Progenitor cell of endocrine pancreas (in vitro differentiated cells): ENCODE measurements at regions not wholly inside any gene's neighbourhood (a gene's known extent, or its start where the extent isn't known, plus 50 kb on each side); places are given as distances from the start of the nearest gene placed in this dataset.

ENCODE experiments used
- DNase-seq: peaks from one replicate; pipeline ENCODE4 v3.0.0; 2021; ENCODE audit warnings: low spot score; ENCODE audit not compliant: unreplicated experiment
- H3K27ac Mint-ChIP-seq: 2 replicates; pipeline ENCODE4 v1.8.0; 2021; ENCODE audit warnings: mild to moderate bottlenecking, moderate library complexity, mixed read lengths
- H3K27me3 Mint-ChIP-seq: 2 replicates; pipeline ENCODE4 v1.8.0; 2021; ENCODE audit warnings: mixed read lengths
- H3K36me3 Mint-ChIP-seq: 2 replicates; pipeline ENCODE4 v1.8.0; 2022; ENCODE audit warnings: mixed read lengths; ENCODE audit not compliant: insufficient read depth
- H3K4me1 Mint-ChIP-seq: 2 replicates; pipeline ENCODE4 v1.8.0; 2021; ENCODE audit warnings: low read depth, mixed read lengths
- H3K4me3 Mint-ChIP-seq: 2 replicates; pipeline ENCODE4 v1.8.0; 2021; ENCODE audit warnings: low read depth, mild to moderate bottlenecking, moderate library complexity, mixed read lengths
- H3K9me3 Mint-ChIP-seq: 2 replicates; pipeline ENCODE4 v1.8.0; 2021; ENCODE audit warnings: low read depth, mixed read lengths
- CTCF ChIP-seq: fragments of 200-600 bp; sonication (generic); IDR thresholded peaks from one replicate; pipeline ENCODE4 v1.5.0; 2021; ENCODE audit warnings: antibody characterized with exemption, mild to moderate bottlenecking; ENCODE audit not compliant: unreplicated experiment

- no peaks in the 10 kb centered on the region for H3K36me3 Mint-ChIP-seq
- H3K4me3 Mint-ChIP-seq: no peak overlapping the region
- H3K27ac Mint-ChIP-seq: no peak overlapping the region
- no peaks in the 10 kb centered on the region for H3K4me1 Mint-ChIP-seq
- no peaks in the 10 kb centered on the region for H3K9me3 Mint-ChIP-seq
- H3K27me3 Mint-ChIP-seq: peaks cover 8% of the 10 kb centered on the region
- no peak for DNase-seq
- no peak for TF ChIP-seq CTCF
Observed at GRCh38 chr2:19751631-19752030, 150.2 kb downstream of the TTC32 start.

- Mint-ChIP-seq H3K27ac (no peak overlapping the region), H3K36me3 (no peaks in the 10 kb centered on the region), H3K27me3 (peaks cover 8% of the 10 kb centered on the region), H3K9me3 (no peaks in the 10 kb centered on the region), H3K4me3 (no peak overlapping the region), H3K4me1 (no peaks in the 10 kb centered on the region)
- no peak for DNase-seq
- TF ChIP-seq CTCF: no peak
Observed at GRCh38 chr2:19750136-19750535, 151.6 kb downstream of the TTC32 start.

GRCh38 chr2:19749507-19749836 lies 152.3 kb downstream of the TTC32 start:
- H3K36me3 Mint-ChIP-seq: no peaks in the 10 kb centered on the region

GRCh38 chr2:19748711-19749506 lies 152.9 kb downstream of the TTC32 start:
- no peak for TF ChIP-seq CTCF

More at GRCh38 chr2:19749507-19749836, 152.3 kb downstream of the TTC32 start:
- Mint-ChIP-seq H3K4me1 (no peaks in the 10 kb centered on the region), H3K27me3 (peaks cover 8% of the 10 kb centered on the region), H3K9me3 (no peaks in the 10 kb centered on the region), H3K27ac (no peak overlapping the region), H3K4me3 (no peak overlapping the region)
- no peak for TF ChIP-seq CTCF
- DNase-seq: no peak

GRCh38 chr2:19748073-19748375 lies 153.8 kb downstream of the TTC32 start:
- peaks cover 4% of the 10 kb centered on the region for H3K27me3 Mint-ChIP-seq
- H3K27ac Mint-ChIP-seq: no peak overlapping the region
- H3K4me3 Mint-ChIP-seq: no peak overlapping the region
- H3K4me1 Mint-ChIP-seq: no peaks in the 10 kb centered on the region
- no peaks in the 10 kb centered on the region for H3K9me3 Mint-ChIP-seq
- no peaks in the 10 kb centered on the region for H3K36me3 Mint-ChIP-seq
- TF ChIP-seq CTCF: no peak
- no peak for DNase-seq

More at GRCh38 chr2:19748711-19749506, 152.9 kb downstream of the TTC32 start:
- H3K9me3 Mint-ChIP-seq: no peaks in the 10 kb centered on the region
- no peaks in the 10 kb centered on the region for H3K36me3 Mint-ChIP-seq
- H3K4me1 Mint-ChIP-seq: no peaks in the 10 kb centered on the region
- no peak for DNase-seq
- H3K4me3 Mint-ChIP-seq: no peak overlapping the region
- H3K27ac Mint-ChIP-seq: no peak overlapping the region
- peaks cover 8% of the 10 kb centered on the region for H3K27me3 Mint-ChIP-seq
